Fibroblast of mammary gland (primary cell): ENCODE measurements at regions not wholly inside any gene's neighbourhood (a gene's known extent, or its start where the extent isn't known, plus 50 kb on each side); places are given as distances from the start of the nearest gene placed in this dataset.

Source experiments
- DNase-seq: peaks from one replicate; pipeline ENCODE4 v3.0.0-alpha.2; 2010; ENCODE audit warnings: low read depth
- H3K4me3 ChIP-seq: 2 replicates; pipeline ENCODE4 v1.5.1; 2011; ENCODE audit warnings: low read depth, mild to moderate bottlenecking, low read length, moderate library complexity; ENCODE audit not compliant: control insufficient read depth
- CTCF ChIP-seq: conservative IDR thresholded peaks from 2 replicates; pipeline ENCODE4 v1.5.1; 2011; ENCODE audit warnings: low read depth, low read length, inconsistent platforms; ENCODE audit not compliant: control insufficient read depth, insufficient read depth

DNA sequence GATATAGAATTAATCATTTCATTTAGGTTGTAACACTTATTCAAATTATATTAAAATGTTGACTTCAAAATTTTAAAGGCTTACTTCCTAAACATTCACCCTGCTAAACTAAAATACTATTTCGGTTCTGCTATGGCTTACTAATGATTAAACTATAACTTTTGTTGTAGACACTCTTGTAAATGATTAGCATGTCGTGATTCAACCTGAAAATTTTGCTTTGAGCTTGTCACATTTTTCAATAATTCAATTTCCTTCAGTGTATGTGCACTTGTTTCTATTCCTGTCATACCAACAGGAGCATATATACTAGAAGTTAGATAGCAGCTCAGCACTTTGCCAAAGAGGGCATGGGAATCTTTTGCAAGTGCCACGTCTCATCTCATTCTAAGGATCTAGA, 1018.8 kb downstream of the AMY1C start:
- H3K4me3 ChIP-seq: no peak overlapping the region
- DNase-seq: no peak
- no peak for TF ChIP-seq CTCF

DNA sequence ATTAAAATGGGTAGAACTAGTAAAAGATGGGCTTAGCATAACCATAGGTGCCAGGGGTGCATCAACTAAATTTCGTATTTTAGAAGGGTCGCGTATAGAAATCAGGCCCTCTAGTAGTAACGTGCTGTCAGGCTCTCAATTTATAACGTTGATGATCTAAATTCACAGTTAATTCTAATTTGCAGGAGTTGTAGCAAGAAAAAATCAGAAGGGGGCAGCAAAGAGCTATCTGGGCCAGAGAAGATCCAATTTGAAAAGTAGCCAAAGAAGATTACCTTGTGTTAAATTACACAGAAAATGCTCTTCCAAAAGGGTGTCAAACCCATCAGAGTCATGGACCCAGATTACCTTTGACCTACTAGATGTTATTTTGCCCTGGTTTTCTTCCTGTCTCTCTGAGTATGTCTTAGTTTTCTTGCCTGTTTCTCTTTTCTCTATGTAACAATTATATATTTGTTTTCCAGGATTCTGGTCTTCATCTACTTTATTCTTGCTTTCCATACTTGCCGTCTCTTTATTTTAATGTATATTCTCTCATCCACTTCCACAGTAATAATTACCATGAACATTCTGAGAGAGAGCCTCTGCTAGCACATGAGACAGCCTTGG, 1030.9 kb downstream of the AMY1C start:
- H3K4me3 ChIP-seq: no peak overlapping the region
- TF ChIP-seq CTCF: peak; percentile 77
- peak; percentile 14 for DNase-seq

DNA sequence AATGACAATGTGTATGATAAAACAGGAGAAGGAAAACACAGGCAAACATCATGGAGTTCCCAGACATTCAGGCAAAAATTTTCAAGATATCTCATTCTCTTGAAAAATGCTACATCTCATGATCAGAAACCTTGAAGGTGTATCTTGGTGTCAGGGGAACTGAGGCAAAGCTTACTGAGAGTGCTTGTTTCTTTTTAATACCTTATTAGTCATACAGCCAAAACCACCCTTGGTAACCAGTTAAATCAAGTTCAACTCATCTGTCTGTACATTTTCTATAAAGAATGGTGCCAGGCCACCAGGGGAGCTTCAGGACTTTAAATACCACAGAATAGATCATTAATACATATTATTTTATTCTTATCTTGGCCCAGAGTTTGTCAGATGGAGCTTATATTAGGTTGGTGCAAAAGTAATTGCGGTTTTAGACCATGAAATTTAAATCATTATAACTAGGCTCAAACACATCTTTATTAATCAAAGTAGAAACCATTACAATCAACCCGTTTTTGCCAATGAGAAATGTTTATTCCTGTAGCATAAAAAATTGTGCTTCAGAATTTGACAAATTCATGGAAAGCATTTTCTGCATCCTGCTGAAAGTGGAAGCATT, 1036.0 kb downstream of the AMY1C start:
- DNase-seq: no peak
- H3K4me3 ChIP-seq: no peak overlapping the region
- no peak for TF ChIP-seq CTCF

- no peak for TF ChIP-seq CTCF
- no peak for DNase-seq
- H3K4me3 ChIP-seq: no peak overlapping the region
Measured at GRCh38 chr1:104787866-104788510, 1038.3 kb downstream of the AMY1C start.

- no peak overlapping the region for H3K4me3 ChIP-seq
- TF ChIP-seq CTCF: no peak
- no peak for DNase-seq
Measured at GRCh38 chr1:104791030-104791429, 1041.3 kb downstream of the AMY1C start.

DNA sequence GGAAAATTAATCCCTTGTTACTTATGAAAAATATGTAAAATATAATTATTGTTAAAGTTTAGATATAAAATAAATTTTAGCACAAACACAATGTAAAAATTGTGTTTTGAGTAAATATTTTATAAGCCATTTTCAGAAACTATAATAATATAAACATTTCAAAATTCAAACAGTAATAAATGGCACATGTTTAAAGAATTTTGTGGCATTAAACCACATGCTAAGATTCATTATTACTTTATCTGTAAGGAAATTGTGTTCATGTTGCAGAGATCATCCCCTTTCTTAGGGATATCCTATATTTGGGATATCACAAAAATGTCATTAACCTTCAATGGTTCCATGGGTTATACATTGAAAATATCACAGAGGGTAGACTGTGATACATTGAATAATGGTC, 1044.3 kb downstream of the AMY1C start:
- H3K4me3 ChIP-seq: no peak overlapping the region
- no peak for TF ChIP-seq CTCF

More for the DNA sequence above, 1044.3 kb downstream of the AMY1C start:
- no peak for DNase-seq
